PFSK-1 (cell line): ENCODE measurements at regions not wholly inside any gene's neighbourhood (a gene's known extent, or its start where the extent isn't known, plus 50 kb on each side); places are given as distances from the start of the nearest gene placed in this dataset.

Source experiments
- FOXP2 ChIP-seq: optimal IDR thresholded peaks from 2 replicates; pipeline ENCODE3; 2011; ENCODE audit warnings: borderline replicate concordance, control low read depth, inconsistent platforms; ENCODE audit not compliant: insufficient read depth; ENCODE audit errors: extremely low read length, extremely low read depth
- POLR2AphosphoS5 ChIP-seq: IDR thresholded peaks from 2 replicates; pipeline ENCODE4 v1.6.1; 2012; ENCODE audit warnings: low read depth, mild to moderate bottlenecking, control low read depth, low read length, moderate library complexity
- REST ChIP-seq, 2 experiments: IDR thresholded peaks; 2 replicates each; pipeline versions ENCODE4 v1.6.1 to v1.8.0; 2011 to 2012; ENCODE audit warnings: low read depth in 2 of 2, low read length in 2 of 2, control low read depth in 1 of 2, inconsistent platforms in 1 of 2, mild to moderate bottlenecking in 1 of 2, moderate library complexity in 1 of 2; ENCODE audit not compliant: insufficient read depth in 1 of 2
- SIN3A ChIP-seq: IDR thresholded peaks from 2 replicates; pipeline ENCODE4 v1.6.1; 2012; ENCODE audit warnings: mild to moderate bottlenecking, low read length, moderate library complexity, borderline replicate concordance; ENCODE audit not compliant: insufficient read depth
- TAF1 ChIP-seq: IDR thresholded peaks from 2 replicates; pipeline ENCODE4 v1.6.1; 2012; ENCODE audit warnings: low read length, control low read depth, borderline replicate concordance; ENCODE audit not compliant: insufficient read depth

GRCh38 chr1:163807331-163808049 is 485.7 kb downstream of the NUF2 start:
- TF ChIP-seq REST (IDR thresholded peaks at IDR 0.05; ENCODE audit: insufficient read depth in 1 of 2, low read depth in 2 of 2, low read length in 2 of 2), result no peak
- no peak for TF ChIP-seq FOXP2
- no peak for TF ChIP-seq POLR2AphosphoS5
- TF ChIP-seq TAF1, result no peak
- TF ChIP-seq SIN3A, result no peak

GRCh38 chr1:163813251-163813650 is 491.5 kb downstream of the NUF2 start:
- TF ChIP-seq REST (IDR thresholded peaks at IDR 0.05; ENCODE audit: insufficient read depth in 1 of 2, low read depth in 2 of 2, low read length in 2 of 2), result no peak
- TF ChIP-seq POLR2AphosphoS5, result no peak
- no peak for TF ChIP-seq SIN3A
- no peak for TF ChIP-seq TAF1
- TF ChIP-seq FOXP2, result no peak

GRCh38 chr1:163820226-163820625 is 498.5 kb downstream of the NUF2 start:
- TF ChIP-seq SIN3A, result no peak
- no peak for TF ChIP-seq TAF1
- no peak for TF ChIP-seq FOXP2
- TF ChIP-seq POLR2AphosphoS5, result no peak
- TF ChIP-seq REST (IDR thresholded peaks at IDR 0.05; ENCODE audit: insufficient read depth in 1 of 2, low read depth in 2 of 2, low read length in 2 of 2), result no peak

GRCh38 chr1:163820766-163821165 is 499.0 kb downstream of the NUF2 start:
- TF ChIP-seq REST (IDR thresholded peaks at IDR 0.05; ENCODE audit: insufficient read depth in 1 of 2, low read depth in 2 of 2, low read length in 2 of 2), result no peak
- TF ChIP-seq SIN3A, result no peak
- no peak for TF ChIP-seq FOXP2
- TF ChIP-seq TAF1, result no peak
- no peak for TF ChIP-seq POLR2AphosphoS5
